SH-SY5Y (cell line): ENCODE measurements at regions not wholly inside any gene's neighbourhood (a gene's known extent, or its start where the extent isn't known, plus 50 kb on each side); places are given as distances from the start of the nearest gene placed in this dataset.

Experiments used
- GATA2 ChIP-seq: IDR thresholded peaks from 2 replicates; pipeline ENCODE4 v1.6.1; 2011; ENCODE audit warnings: mild to moderate bottlenecking, low read depth, low read length
- GATA3 ChIP-seq: IDR thresholded peaks from 2 replicates; pipeline ENCODE4 v1.6.1; 2011; ENCODE audit warnings: low read depth, mild to moderate bottlenecking, low read length, moderate library complexity

DNA sequence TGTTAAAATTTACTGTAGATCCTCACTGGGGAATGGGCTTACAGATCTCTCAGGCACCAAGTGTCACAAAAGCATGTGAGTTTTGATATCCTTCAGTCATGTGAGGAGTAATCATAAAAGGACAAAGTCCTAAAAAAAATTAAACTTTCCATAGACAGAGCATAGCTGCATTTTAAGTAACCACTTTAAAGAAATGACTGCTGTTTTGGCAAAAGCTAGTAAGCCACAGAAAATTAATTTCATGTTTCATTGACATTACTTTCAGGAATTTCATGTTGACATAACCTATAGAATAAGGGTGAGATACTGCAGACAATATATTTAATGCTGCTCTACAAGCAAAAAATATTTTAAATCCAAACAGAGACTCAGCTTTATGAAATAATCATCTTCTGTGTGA lies 156.3 kb downstream of the LYPLAL1 start:
- TF ChIP-seq GATA2 = no peak
- TF ChIP-seq GATA3 = no peak
